Fibroblast of lung (primary cell): ENCODE measurements at regions not wholly inside any gene's neighbourhood (a gene's known extent, or its start where the extent isn't known, plus 50 kb on each side); places are given as distances from the start of the nearest gene placed in this dataset.
A peak's percentile ranks its signal among the peaks of the same experiment; 100 is the strongest.

ENCODE experiments used
- DNase-seq, 2 donors: peaks; one replicate each; pipeline versions ENCODE4 v3.0.0 to v3.0.0-alpha.2; 2010; ENCODE audit warnings: low read depth in 2 of 2
- H2AFZ ChIP-seq: 2 replicates; pipeline ENCODE4 v1.5.1; 2012; ENCODE audit warnings: low read length, control low read depth, inconsistent platforms
- H3K27ac ChIP-seq: 2 replicates; pipeline ENCODE4 v1.5.1; 2011; ENCODE audit warnings: low read length, control low read depth; ENCODE audit not compliant: insufficient read depth
- H3K27me3 ChIP-seq: 2 replicates; pipeline ENCODE4 v1.5.1; 2011; ENCODE audit warnings: mild to moderate bottlenecking, low read length; ENCODE audit not compliant: control insufficient read depth, insufficient read depth
- H3K36me3 ChIP-seq: 2 replicates; pipeline ENCODE4 v1.5.1; 2011; ENCODE audit warnings: low read length; ENCODE audit not compliant: control insufficient read depth, insufficient read depth
- H3K4me1 ChIP-seq: 2 replicates; pipeline ENCODE4 v1.5.1; 2011; ENCODE audit warnings: low read length; ENCODE audit not compliant: control insufficient read depth, insufficient read depth; ENCODE audit errors: extremely low read depth
- H3K4me2 ChIP-seq: 2 replicates; pipeline ENCODE4 v1.5.1; 2011; ENCODE audit warnings: low read length, control low read depth; ENCODE audit not compliant: insufficient read depth; ENCODE audit errors: extremely low read depth
- H3K4me3 ChIP-seq, 4 experiments: fragments of 200-600 bp in 1 of 4; sonication (generic) in 1 of 4; replicated peaks in 1 of 4; 2 replicates each; pipeline ENCODE4 v1.5.1; 2011 to 2016; ENCODE audit warnings: low read length in 4 of 4, low read depth in 3 of 4, mild to moderate bottlenecking in 3 of 4, control low read depth in 2 of 4, inconsistent platforms in 1 of 4, mixed read lengths in 1 of 4; ENCODE audit not compliant: insufficient read depth in 1 of 4; ENCODE audit errors: control extremely low read depth in 1 of 4
- H3K79me2 ChIP-seq: 2 replicates; pipeline ENCODE4 v1.5.1; 2012; ENCODE audit warnings: mild to moderate bottlenecking, low read length, inconsistent platforms; ENCODE audit not compliant: control insufficient read depth, insufficient read depth
- H3K9ac ChIP-seq: 2 replicates; pipeline ENCODE4 v1.5.1; 2011; ENCODE audit warnings: mild to moderate bottlenecking, low read length, control low read depth; ENCODE audit not compliant: insufficient read depth
- H3K9me3 ChIP-seq: 2 replicates; pipeline ENCODE4 v1.5.1; 2012; ENCODE audit warnings: low read depth, low read length; ENCODE audit not compliant: control insufficient read depth, insufficient read depth
- H4K20me1 ChIP-seq: 2 replicates; pipeline ENCODE4 v1.5.1; 2011; ENCODE audit warnings: low read length; ENCODE audit not compliant: control insufficient read depth, insufficient read depth; ENCODE audit errors: extremely low read depth
- CTCF ChIP-seq, 2 donors: IDR thresholded peaks in 1 of 2; conservative IDR thresholded peaks in 1 of 2; 1 replicate in 1 of 2; 2 replicates in 1 of 2; pipeline ENCODE4 v1.5.1; 2011 to 2012; ENCODE audit warnings: low read length in 2 of 2, control low read depth in 1 of 2, inconsistent platforms in 1 of 2, low read depth in 1 of 2, mild to moderate bottlenecking in 1 of 2
- EZH2 ChIP-seq: IDR thresholded peaks from 2 replicates; pipeline ENCODE4 v1.5.1; 2012; ENCODE audit warnings: low read length, control low read depth, mild to moderate bottlenecking; ENCODE audit errors: missing control alignments

GRCh38 chrX:116897526-116897925, 434.8 kb upstream of the CT83 start:
- H3K36me3 ChIP-seq = no peaks in the 10 kb centered on the region
- no peaks in the 10 kb centered on the region for H4K20me1 ChIP-seq
- H3K4me2 ChIP-seq = no peak overlapping the region
- no peaks in the 10 kb centered on the region for H3K79me2 ChIP-seq
- no peak overlapping the region for H3K4me3 ChIP-seq
- H3K9ac ChIP-seq = no peak overlapping the region
- no peak overlapping the region for H2AFZ ChIP-seq
- H3K9me3 ChIP-seq = no peaks in the 10 kb centered on the region
- no peak for TF ChIP-seq CTCF (conservative IDR thresholded peaks at IDR 0.05 in 1 of 2, IDR thresholded peaks at IDR 0.05 in 1 of 2; ENCODE audit: low read depth in 1 of 2, low read length in 2 of 2)
- no peak for TF ChIP-seq EZH2
- DNase-seq = no peak
- H3K27me3 ChIP-seq = no peaks in the 10 kb centered on the region
- H3K27ac ChIP-seq = no peak overlapping the region
- H3K4me1 ChIP-seq = no peaks in the 10 kb centered on the region

- H3K27ac ChIP-seq = no peak overlapping the region
- DNase-seq = no peak
- TF ChIP-seq EZH2 (no peak), CTCF (conservative IDR thresholded peaks at IDR 0.05 in 1 of 2, IDR thresholded peaks at IDR 0.05 in 1 of 2; ENCODE audit: low read depth in 1 of 2, low read length in 2 of 2) (no peak)
Measured at GRCh38 chrX:116881961-116882360, 419.2 kb upstream of the CT83 start.

GRCh38 chrX:116873671-116874070, 410.9 kb upstream of the CT83 start:
- peak overlapping the region; percentile 53 for H3K27ac ChIP-seq
- H3K4me1 ChIP-seq = no peaks in the 10 kb centered on the region
- DNase-seq = peak; percentile 1 to 12
- no peaks in the 10 kb centered on the region for H3K79me2 ChIP-seq
- no peak for TF ChIP-seq CTCF (conservative IDR thresholded peaks at IDR 0.05 in 1 of 2, IDR thresholded peaks at IDR 0.05 in 1 of 2; ENCODE audit: low read depth in 1 of 2, low read length in 2 of 2)
- TF ChIP-seq EZH2 = no peak
- H3K4me3 ChIP-seq = no peak overlapping the region
- no peaks in the 10 kb centered on the region for H3K9me3 ChIP-seq
- H3K4me2 ChIP-seq = no peak overlapping the region
- no peak overlapping the region for H2AFZ ChIP-seq
- H3K27me3 ChIP-seq = no peaks in the 10 kb centered on the region
- no peak overlapping the region for H3K9ac ChIP-seq
- no peaks in the 10 kb centered on the region for H3K36me3 ChIP-seq
- no peaks in the 10 kb centered on the region for H4K20me1 ChIP-seq

More at GRCh38 chrX:116881961-116882360, 419.2 kb upstream of the CT83 start:
- Histone ChIP-seq H3K36me3 (no peaks in the 10 kb centered on the region), H3K4me1 (no peaks in the 10 kb centered on the region), H3K4me3 (no peak overlapping the region), H3K9me3 (no peaks in the 10 kb centered on the region), H4K20me1 (no peaks in the 10 kb centered on the region), H2AFZ (no peak overlapping the region), H3K9ac (no peak overlapping the region), H3K79me2 (no peaks in the 10 kb centered on the region), H3K27me3 (no peaks in the 10 kb centered on the region), H3K4me2 (no peak overlapping the region)
